ENCODE measurements at regions not wholly inside any gene's neighbourhood (a gene's known extent, or its start where the extent isn't known, plus 50 kb on each side); places are given as distances from the start of the nearest gene placed in this dataset.

- Mint-ChIP-seq H3K4me3 (no peak overlapping the region), H3K27me3 (peaks cover 9% of the 10 kb centered on the region), H3K4me1 (peaks cover 9% of the 10 kb centered on the region), H3K9me3 (no peaks in the 10 kb centered on the region), H3K36me3 (ENCODE audit: low read depth) (no peaks in the 10 kb centered on the region), H3K27ac (no peak overlapping the region)
- CTCF ChIA-PET = no interaction called here
- POLR2A ChIA-PET = no interaction called here
- no peak for DNase-seq
These were observed 73.6 kb downstream of the METRNL start for GRCh38 chr17:83152745-83153611.

- DNase-seq = no peak
- peaks cover 4% of the 10 kb centered on the region for H3K4me1 Mint-ChIP-seq
- H3K9me3 Mint-ChIP-seq = no peaks in the 10 kb centered on the region
- no peaks in the 10 kb centered on the region for H3K36me3 Mint-ChIP-seq (ENCODE audit: low read depth)
- POLR2A ChIA-PET = no interaction called here
- no peak overlapping the region for H3K4me3 Mint-ChIP-seq
- CTCF ChIA-PET = no interaction called here
- H3K27me3 Mint-ChIP-seq = peaks cover 11% of the 10 kb centered on the region
- no peak overlapping the region for H3K27ac Mint-ChIP-seq
These were observed 74.4 kb downstream of the METRNL start for GRCh38 chr17:83153681-83154310.

- H3K4me3 Mint-ChIP-seq = no peak overlapping the region
- no peak for DNase-seq
- H3K27me3 Mint-ChIP-seq = peaks cover 13% of the 10 kb centered on the region
- H3K36me3 Mint-ChIP-seq (ENCODE audit: low read depth) = no peaks in the 10 kb centered on the region
- ChIA-PET POLR2A (no interaction called here), CTCF (no interaction called here)
- H3K4me1 Mint-ChIP-seq = peaks cover 4% of the 10 kb centered on the region
- no peaks in the 10 kb centered on the region for H3K9me3 Mint-ChIP-seq
- H3K27ac Mint-ChIP-seq = no peak overlapping the region
These were observed 75.1 kb downstream of the METRNL start for GRCh38 chr17:83154311-83155127.

GRCh38 chr17:83155128-83156121, 76.0 kb downstream of the METRNL start:
- H3K36me3 Mint-ChIP-seq (ENCODE audit: low read depth) = no peaks in the 10 kb centered on the region
- no peak overlapping the region for H3K4me3 Mint-ChIP-seq
- peaks cover 13% of the 10 kb centered on the region for H3K27me3 Mint-ChIP-seq
- peaks cover 4% of the 10 kb centered on the region for H3K4me1 Mint-ChIP-seq
- DNase-seq = no peak
- no peak overlapping the region for H3K27ac Mint-ChIP-seq
- POLR2A ChIA-PET = no interaction called here
- H3K9me3 Mint-ChIP-seq = no peaks in the 10 kb centered on the region
- CTCF ChIA-PET = no interaction called here

- Mint-ChIP-seq H3K27ac (no peak overlapping the region), H3K9me3 (no peaks in the 10 kb centered on the region), H3K4me1 (peaks cover 4% of the 10 kb centered on the region), H3K36me3 (ENCODE audit: low read depth) (no peaks in the 10 kb centered on the region), H3K4me3 (no peak overlapping the region), H3K27me3 (peaks cover 13% of the 10 kb centered on the region)
- CTCF ChIA-PET = no interaction called here
- no peak for DNase-seq
- POLR2A ChIA-PET = no interaction called here
These were observed 77.0 kb downstream of the METRNL start for GRCh38 chr17:83156408-83156807.

GRCh38 chr17:83159204-83160049, 80.0 kb downstream of the METRNL start:
- ChIA-PET CTCF (no interaction called here), POLR2A (no interaction called here)
- DNase-seq = no peak
- no peak overlapping the region for H3K27ac Mint-ChIP-seq
- no peaks in the 10 kb centered on the region for H3K36me3 Mint-ChIP-seq (ENCODE audit: low read depth)
- peaks cover 32% of the 10 kb centered on the region for H3K27me3 Mint-ChIP-seq
- no peak overlapping the region for H3K4me3 Mint-ChIP-seq
- peaks cover 4% of the 10 kb centered on the region for H3K4me1 Mint-ChIP-seq
- H3K9me3 Mint-ChIP-seq = no peaks in the 10 kb centered on the region

GRCh38 chr17:83160443-83161297, 81.3 kb downstream of the METRNL start:
- CTCF ChIA-PET = no interaction called here
- peaks cover under 1% of the 10 kb centered on the region for H3K4me1 Mint-ChIP-seq
- H3K9me3 Mint-ChIP-seq = no peaks in the 10 kb centered on the region

GRCh38 chr17:83161298-83162034, 82.1 kb downstream of the METRNL start:
- H3K27me3 Mint-ChIP-seq = peaks cover 42% of the 10 kb centered on the region
- H3K4me1 Mint-ChIP-seq = no peaks in the 10 kb centered on the region
- DNase-seq = no peak
- CTCF ChIA-PET = no interaction called here
- H3K4me3 Mint-ChIP-seq = no peak overlapping the region
- H3K36me3 Mint-ChIP-seq (ENCODE audit: low read depth) = no peaks in the 10 kb centered on the region
- H3K27ac Mint-ChIP-seq = no peak overlapping the region
- no peaks in the 10 kb centered on the region for H3K9me3 Mint-ChIP-seq
- POLR2A ChIA-PET = interaction anchor here (0.6 kb wide), 1 partner anchor 55 kb away, joined by 3 read pairs; no protein-coding TSS in a partner anchor

More at GRCh38 chr17:83160443-83161297, 81.3 kb downstream of the METRNL start:
- Mint-ChIP-seq H3K27me3 (peaks cover 41% of the 10 kb centered on the region), H3K27ac (no peak overlapping the region), H3K36me3 (ENCODE audit: low read depth) (no peaks in the 10 kb centered on the region), H3K4me3 (no peak overlapping the region)
- POLR2A ChIA-PET = no interaction called here
- DNase-seq = no peak

GRCh38 chr17:83162035-83162745, 82.8 kb downstream of the METRNL start:
- Mint-ChIP-seq H3K27me3 (peaks cover 48% of the 10 kb centered on the region), H3K9me3 (no peaks in the 10 kb centered on the region), H3K4me3 (no peak overlapping the region), H3K4me1 (no peaks in the 10 kb centered on the region), H3K36me3 (ENCODE audit: low read depth) (no peaks in the 10 kb centered on the region), H3K27ac (no peak overlapping the region)
- CTCF ChIA-PET = no interaction called here
- POLR2A ChIA-PET = no interaction called here
- DNase-seq = no peak

- ChIA-PET POLR2A (no interaction called here), CTCF (no interaction called here)
- H3K27me3 Mint-ChIP-seq = peaks cover 52% of the 10 kb centered on the region
- no peaks in the 10 kb centered on the region for H3K9me3 Mint-ChIP-seq
- no peaks in the 10 kb centered on the region for H3K36me3 Mint-ChIP-seq (ENCODE audit: low read depth)
- no peaks in the 10 kb centered on the region for H3K4me1 Mint-ChIP-seq
- H3K27ac Mint-ChIP-seq = no peak overlapping the region
- DNase-seq = no peak
- no peak overlapping the region for H3K4me3 Mint-ChIP-seq
These were observed 85.1 kb downstream of the METRNL start for GRCh38 chr17:83164490-83164889.
